OCI-LY3 (cell line): ENCODE measurements at regions not wholly inside any gene's neighbourhood (a gene's known extent, or its start where the extent isn't known, plus 50 kb on each side); places are given as distances from the start of the nearest gene placed in this dataset.
"Not testable (repeated sequence)": the region's sequence is repeated elsewhere in the genome, so short reads cannot be mapped to it uniquely, and the experiment has no call there.

ENCODE experiments used
- H2AFZ ChIP-seq: fragments of 200-600, 300-600 bp; shearing (Covaris generic); 2 replicates; pipeline ENCODE4 v1.6.0; 2014; ENCODE audit warnings: antibody characterized with exemption, low read depth, low read length
- H3K27ac ChIP-seq: fragments of 200-600, 300-600 bp; sonication (generic); 2 replicates; pipeline ENCODE4 v1.5.1; 2014; ENCODE audit warnings: mild to moderate bottlenecking, low read length, moderate library complexity, mixed read lengths
- H3K27me3 ChIP-seq: fragments of 200-600, 300-600 bp; sonication (generic); 2 replicates; pipeline ENCODE4 v1.6.1; 2014; ENCODE audit warnings: low read depth, low read length, mixed read lengths
- H3K36me3 ChIP-seq: fragments of 200-600, 300-600 bp; sonication (generic); replicated peaks from 2 replicates; pipeline ENCODE3; 2014; ENCODE audit warnings: low read depth, low read length, mixed read lengths
- H3K4me1 ChIP-seq: fragments of 300-600, 200-600 bp; sonication (generic); 2 replicates; pipeline ENCODE4 v1.6.1; 2014; ENCODE audit warnings: low read length, mixed read lengths
- H3K4me2 ChIP-seq: fragments of 200-600, 300-600 bp; sonication (generic); 2 replicates; pipeline ENCODE4 v1.6.1; 2014; ENCODE audit warnings: low read length, mixed read lengths
- H3K4me3 ChIP-seq: fragments of 300-600, 200-600 bp; sonication (generic); 2 replicates; pipeline ENCODE4 v1.5.1; 2014; ENCODE audit warnings: antibody characterized with exemption, mild to moderate bottlenecking, low read length, moderate library complexity
- H3K79me2 ChIP-seq: fragments of 300-600, 200-600 bp; shearing (Covaris generic); 2 replicates; pipeline ENCODE4 v1.6.1; 2014; ENCODE audit warnings: mild to moderate bottlenecking, low read length, mixed read lengths
- H3K9ac ChIP-seq: fragments of 300-600, 200-600 bp; shearing (Covaris generic); 2 replicates; pipeline ENCODE4 v1.6.0; 2014; ENCODE audit warnings: mild to moderate bottlenecking, low read length, moderate library complexity
- H3K9me3 ChIP-seq: fragments of 200-600, 300-600 bp; shearing (Covaris generic); 2 replicates; pipeline ENCODE4 v1.6.1; 2014; ENCODE audit warnings: low read length, mixed read lengths; ENCODE audit not compliant: insufficient read depth
- H4K20me1 ChIP-seq: fragments of 200-600, 300-600 bp; sonication (generic); 2 replicates; pipeline ENCODE4 v1.6.1; 2016; ENCODE audit warnings: low read length, mixed read lengths; ENCODE audit not compliant: insufficient read depth
- EZH2phosphoT487 ChIP-seq: fragments of 200-600 bp; shearing (Covaris generic); IDR thresholded peaks from 2 replicates; pipeline ENCODE4 v1.6.1; 2018; ENCODE audit warnings: antibody characterized with exemption, mixed run types, low read depth
- TF ChIP-seq, protein P1 (sequence below): fragments of 200-600, 300-600 bp; sonication (generic); IDR thresholded peaks from 2 replicates; pipeline ENCODE4 v1.5.1; 2014; ENCODE audit warnings: antibody characterized with exemption, low read length, low read depth

DNA sequence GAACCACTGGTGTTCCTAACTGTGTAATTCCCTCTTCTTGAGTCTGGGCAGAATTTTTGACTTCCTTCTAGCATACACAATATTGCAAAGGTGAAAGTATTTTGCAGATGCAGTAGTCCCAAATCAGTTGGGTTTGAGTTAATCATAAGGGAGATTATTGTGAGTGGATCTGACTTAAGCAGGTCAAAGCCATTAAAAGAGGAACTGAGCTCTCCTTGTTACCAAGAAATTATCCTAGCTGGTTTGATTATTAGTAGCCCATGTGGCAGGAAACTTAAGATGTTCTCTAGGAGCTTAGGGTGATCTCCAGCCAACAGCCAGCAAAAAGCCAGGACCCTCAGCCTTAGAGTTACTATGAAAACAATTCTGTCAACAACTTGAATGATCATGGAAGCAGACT lies 221.8 kb downstream of the RPIA start:
- no peak overlapping the region for H3K27ac ChIP-seq
- no peaks in the 10 kb centered on the region for H4K20me1 ChIP-seq
- no peaks in the 10 kb centered on the region for H3K27me3 ChIP-seq
- no peak overlapping the region for H3K4me2 ChIP-seq
- no peaks in the 10 kb centered on the region for H3K79me2 ChIP-seq
- H3K9ac ChIP-seq: no peak overlapping the region
- TF ChIP-seq EZH2phosphoT487: no peak
- TF ChIP-seq, protein P1, sequence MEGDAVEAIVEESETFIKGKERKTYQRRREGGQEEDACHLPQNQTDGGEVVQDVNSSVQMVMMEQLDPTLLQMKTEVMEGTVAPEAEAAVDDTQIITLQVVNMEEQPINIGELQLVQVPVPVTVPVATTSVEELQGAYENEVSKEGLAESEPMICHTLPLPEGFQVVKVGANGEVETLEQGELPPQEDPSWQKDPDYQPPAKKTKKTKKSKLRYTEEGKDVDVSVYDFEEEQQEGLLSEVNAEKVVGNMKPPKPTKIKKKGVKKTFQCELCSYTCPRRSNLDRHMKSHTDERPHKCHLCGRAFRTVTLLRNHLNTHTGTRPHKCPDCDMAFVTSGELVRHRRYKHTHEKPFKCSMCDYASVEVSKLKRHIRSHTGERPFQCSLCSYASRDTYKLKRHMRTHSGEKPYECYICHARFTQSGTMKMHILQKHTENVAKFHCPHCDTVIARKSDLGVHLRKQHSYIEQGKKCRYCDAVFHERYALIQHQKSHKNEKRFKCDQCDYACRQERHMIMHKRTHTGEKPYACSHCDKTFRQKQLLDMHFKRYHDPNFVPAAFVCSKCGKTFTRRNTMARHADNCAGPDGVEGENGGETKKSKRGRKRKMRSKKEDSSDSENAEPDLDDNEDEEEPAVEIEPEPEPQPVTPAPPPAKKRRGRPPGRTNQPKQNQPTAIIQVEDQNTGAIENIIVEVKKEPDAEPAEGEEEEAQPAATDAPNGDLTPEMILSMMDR: no peak
- H3K4me1 ChIP-seq: no peaks in the 10 kb centered on the region
- H2AFZ ChIP-seq: no peak overlapping the region
- no peak overlapping the region for H3K4me3 ChIP-seq
- no peaks in the 10 kb centered on the region for H3K9me3 ChIP-seq
- no peaks in the 10 kb centered on the region for H3K36me3 ChIP-seq

DNA sequence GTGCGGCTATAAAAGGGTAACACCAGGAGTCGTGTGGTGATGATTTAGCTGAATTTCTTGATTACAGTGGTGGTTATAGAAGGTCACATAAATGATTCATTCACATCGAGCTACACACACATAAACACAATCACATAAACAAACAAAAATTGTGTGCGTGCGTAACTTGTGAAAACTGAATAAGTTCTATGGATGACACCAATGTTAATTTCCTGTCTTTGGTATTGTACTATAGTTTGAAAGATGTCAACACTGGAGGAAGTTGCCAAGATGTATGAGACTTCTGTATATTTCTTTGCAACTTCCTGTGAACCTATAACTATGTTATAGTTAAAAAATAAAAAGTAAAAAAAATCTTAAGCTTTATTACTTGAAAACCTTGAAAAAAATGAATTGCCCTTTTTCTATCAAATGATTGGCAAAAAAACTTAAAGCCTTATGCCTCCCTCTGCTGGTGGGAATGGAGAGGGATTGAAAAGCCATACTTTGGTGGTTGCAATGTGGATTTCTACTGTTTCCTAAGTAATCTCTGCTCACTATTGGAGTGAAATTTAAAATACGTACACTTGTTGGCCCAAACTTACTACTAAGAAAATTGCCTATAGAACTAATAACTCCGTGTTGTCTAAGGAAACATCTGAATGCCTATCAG lies 227.7 kb downstream of the RPIA start:
- Histone ChIP-seq H3K27me3 (no peaks in the 10 kb centered on the region), H3K27ac (no peak overlapping the region), H3K4me1 (no peaks in the 10 kb centered on the region), H3K79me2 (no peaks in the 10 kb centered on the region), H3K36me3 (no peaks in the 10 kb centered on the region), H3K4me3 (no peak overlapping the region), H2AFZ (no peak overlapping the region), H4K20me1 (no peaks in the 10 kb centered on the region), H3K9me3 (no peaks in the 10 kb centered on the region), H3K9ac (no peak overlapping the region), H3K4me2 (no peak overlapping the region)
- no peak for TF ChIP-seq EZH2phosphoT487
- TF ChIP-seq, protein P1: no peak

DNA sequence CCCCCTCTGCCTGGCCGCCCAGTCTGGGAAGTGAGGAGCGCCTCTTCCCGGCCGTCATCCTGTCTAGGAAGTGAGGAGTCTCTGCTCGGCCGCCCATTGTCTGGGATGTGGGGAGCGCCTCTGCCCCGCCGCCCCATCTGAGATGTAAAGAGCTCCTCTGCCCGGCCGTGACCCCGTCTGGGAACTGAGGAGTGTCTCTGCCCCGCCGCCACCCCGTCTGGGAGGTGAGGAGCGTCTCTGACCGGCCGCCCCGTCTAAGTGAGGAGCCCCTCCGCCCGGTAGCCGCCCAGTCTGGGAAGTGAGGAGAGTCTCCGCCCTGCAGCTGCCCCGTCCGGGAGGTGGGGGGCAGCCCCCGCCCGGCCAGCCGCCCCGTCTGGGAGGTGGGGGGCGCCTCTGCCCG lies 228.9 kb downstream of the RPIA start:
- H3K36me3 ChIP-seq, H3K9me3 ChIP-seq, H3K4me1 ChIP-seq, H3K4me3 ChIP-seq, H3K9ac ChIP-seq, H3K27ac ChIP-seq, H3K27me3 ChIP-seq, H3K79me2 ChIP-seq, H2AFZ ChIP-seq, H4K20me1 ChIP-seq, H3K4me2 ChIP-seq: not testable (repeated sequence)

DNA sequence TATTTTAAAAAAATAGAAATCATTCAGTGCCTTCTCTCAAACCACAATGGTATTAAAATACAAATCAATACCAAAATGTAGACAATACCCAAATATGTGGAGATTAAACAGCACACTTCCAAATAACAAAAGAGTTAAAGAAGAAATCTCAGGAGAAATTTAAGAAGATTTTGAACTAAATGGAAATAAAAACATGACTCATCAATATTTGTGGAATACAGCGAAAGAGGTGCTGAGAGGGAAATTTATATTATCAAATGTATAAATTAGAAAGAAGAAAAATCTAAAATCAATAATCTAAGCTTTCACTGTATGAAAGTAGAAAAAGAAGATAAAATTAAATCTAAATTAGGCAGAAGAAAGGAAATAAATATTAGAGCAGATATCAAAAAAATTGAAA lies 233.1 kb downstream of the RPIA start:
- Histone ChIP-seq H3K9ac (no peak overlapping the region), H3K4me3 (no peak overlapping the region), H3K27me3 (no peaks in the 10 kb centered on the region), H2AFZ (no peak overlapping the region), H3K4me1 (no peaks in the 10 kb centered on the region), H3K36me3 (no peaks in the 10 kb centered on the region), H3K27ac (no peak overlapping the region), H4K20me1 (no peaks in the 10 kb centered on the region), H3K4me2 (no peak overlapping the region), H3K79me2 (no peaks in the 10 kb centered on the region), H3K9me3 (no peaks in the 10 kb centered on the region)
- TF ChIP-seq, protein P1: no peak
- TF ChIP-seq EZH2phosphoT487: no peak
